ENCODE measurements at regions not wholly inside any gene's neighbourhood (a gene's known extent, or its start where the extent isn't known, plus 50 kb on each side); places are given as distances from the start of the nearest gene placed in this dataset.
A peak's percentile ranks its signal among the peaks of the same experiment; 100 is the strongest.

GRCh38 chr14:38400751-38401150 is 144.9 kb upstream of the CLEC14A start:
- no peak for TF ChIP-seq CTCF (IDR thresholded peaks at IDR 0.05)
- Mint-ChIP-seq H3K27ac (no peak overlapping the region), H3K9me3 (no peaks in the 10 kb centered on the region)

GRCh38 chr14:38399652-38400051 is 143.8 kb upstream of the CLEC14A start:
- TF ChIP-seq CTCF (IDR thresholded peaks at IDR 0.05), result no peak
- H3K4me3 Mint-ChIP-seq, result no peak overlapping the region
- peaks cover 58% of the 10 kb centered on the region for H3K4me1 Mint-ChIP-seq (ENCODE audit: low read depth)
- H3K27ac Mint-ChIP-seq, result no peak overlapping the region
- no peaks in the 10 kb centered on the region for H3K36me3 Mint-ChIP-seq (ENCODE audit: low read depth)
- no peaks in the 10 kb centered on the region; the same call in 1 of the 2 replicates for H3K27me3 Mint-ChIP-seq (ENCODE audit: insufficient read depth)
- no peak for DNase-seq
- H3K9me3 Mint-ChIP-seq, result no peaks in the 10 kb centered on the region

More at GRCh38 chr14:38400751-38401150, 144.9 kb upstream of the CLEC14A start:
- H3K36me3 Mint-ChIP-seq (ENCODE audit: low read depth), result no peaks in the 10 kb centered on the region
- H3K27me3 Mint-ChIP-seq (ENCODE audit: insufficient read depth), result no peaks in the 10 kb centered on the region; the same call in 1 of the 2 replicates
- H3K4me3 Mint-ChIP-seq, result no peak overlapping the region
- DNase-seq, result no peak
- peaks cover 69% of the 10 kb centered on the region for H3K4me1 Mint-ChIP-seq (ENCODE audit: low read depth)

GRCh38 chr14:38394767-38395166 is 138.9 kb upstream of the CLEC14A start:
- no peaks in the 10 kb centered on the region for H3K9me3 Mint-ChIP-seq
- H3K4me3 Mint-ChIP-seq, result no peak overlapping the region
- no peaks in the 10 kb centered on the region for H3K36me3 Mint-ChIP-seq (ENCODE audit: low read depth)
- H3K4me1 Mint-ChIP-seq (ENCODE audit: low read depth), result peaks cover 32% of the 10 kb centered on the region
- no peak for TF ChIP-seq CTCF (IDR thresholded peaks at IDR 0.05)
- no peak overlapping the region for H3K27ac Mint-ChIP-seq
- H3K27me3 Mint-ChIP-seq (ENCODE audit: insufficient read depth), result no peaks in the 10 kb centered on the region; the same call in 1 of the 2 replicates
- DNase-seq, result no peak

- no peaks in the 10 kb centered on the region; the same call in 1 of the 2 replicates for H3K27me3 Mint-ChIP-seq (ENCODE audit: insufficient read depth)
- no peak overlapping the region for H3K27ac Mint-ChIP-seq
- no peak for TF ChIP-seq CTCF (IDR thresholded peaks at IDR 0.05)
- H3K36me3 Mint-ChIP-seq (ENCODE audit: low read depth), result no peaks in the 10 kb centered on the region
- peaks cover 32% of the 10 kb centered on the region for H3K4me1 Mint-ChIP-seq (ENCODE audit: low read depth)
- H3K9me3 Mint-ChIP-seq, result no peaks in the 10 kb centered on the region
- no peak for DNase-seq
- no peak overlapping the region for H3K4me3 Mint-ChIP-seq
These were observed 138.2 kb upstream of the CLEC14A start for GRCh38 chr14:38394064-38394463.

GRCh38 chr14:38391334-38391733 is 135.4 kb upstream of the CLEC14A start:
- Mint-ChIP-seq H3K27ac (peak overlapping the region; percentile 24), H3K4me3 (no peak overlapping the region), H3K9me3 (no peaks in the 10 kb centered on the region), H3K36me3 (ENCODE audit: low read depth) (no peaks in the 10 kb centered on the region), H3K4me1 (ENCODE audit: low read depth) (peaks cover 48% of the 10 kb centered on the region), H3K27me3 (ENCODE audit: insufficient read depth) (no peaks in the 10 kb centered on the region; the same call in 1 of the 2 replicates)
- peak; percentile 46 for DNase-seq
- no peak for TF ChIP-seq CTCF (IDR thresholded peaks at IDR 0.05)

GRCh38 chr14:38389681-38390080 is 133.8 kb upstream of the CLEC14A start:
- Mint-ChIP-seq H3K4me1 (ENCODE audit: low read depth) (peaks cover 52% of the 10 kb centered on the region), H3K9me3 (no peaks in the 10 kb centered on the region), H3K4me3 (no peak overlapping the region), H3K36me3 (ENCODE audit: low read depth) (no peaks in the 10 kb centered on the region), H3K27ac (no peak overlapping the region; the same call in 1 of the 2 replicates), H3K27me3 (ENCODE audit: insufficient read depth) (no peaks in the 10 kb centered on the region)
- peak; percentile 55 for DNase-seq
- TF ChIP-seq CTCF (IDR thresholded peaks at IDR 0.05), result no peak

Measured in HFFc6 (cell line).